MCF 10A (cell line): ENCODE measurements at regions not wholly inside any gene's neighbourhood (a gene's known extent, or its start where the extent isn't known, plus 50 kb on each side); places are given as distances from the start of the nearest gene placed in this dataset.

ENCODE experiments used
- BruUV-seq: library from RNA; stranded (reverse); fragments of 400-500 nt; replicated peaks from 2 replicates; lab custom pipeline; 2021; lab: Mats Ljungman, UMichigan
- CTCF ChIA-PET: fragments of 300-600 bp; sonication (Branson Sonifier 250); formaldehyde crosslinking; extraction: SDS; loops from one replicate; lab custom pipeline; 2021; ENCODE audit warnings: antibody characterized with exemption, inconsistent platforms; lab: Yijun Ruan, JAX
- POLR2A ChIA-PET: fragments of 300-600, 350-650 bp; sonication (Branson Sonifier 250); formaldehyde crosslinking; extraction: SDS; loops from one replicate; lab custom pipeline; 2020; ENCODE audit warnings: antibody characterized with exemption, inconsistent platforms; lab: Yijun Ruan, JAX
- DNase-seq: peaks from one replicate; pipeline ENCODE4 v3.0.0-alpha.2; 2018; ENCODE audit not compliant: unreplicated experiment
- H3K27ac Mint-ChIP-seq: one replicate; pipeline ENCODE4 v1.8.0; 2022; ENCODE audit warnings: mild to moderate bottlenecking, low read depth, mixed read lengths; ENCODE audit not compliant: unreplicated experiment
- H3K27me3 Mint-ChIP-seq: one replicate; pipeline ENCODE4 v1.8.0; 2022; ENCODE audit warnings: mixed read lengths; ENCODE audit not compliant: insufficient read depth, unreplicated experiment
- H3K36me3 Mint-ChIP-seq: one replicate; pipeline ENCODE4 v1.8.0; 2022; ENCODE audit warnings: mild to moderate bottlenecking, moderate library complexity, mixed read lengths; ENCODE audit not compliant: insufficient read depth, unreplicated experiment
- H3K4me1 Mint-ChIP-seq: one replicate; pipeline ENCODE4 v1.8.0; 2022; ENCODE audit warnings: mixed read lengths; ENCODE audit not compliant: insufficient read depth, unreplicated experiment
- H3K4me3 Mint-ChIP-seq: one replicate; pipeline ENCODE4 v1.8.0; 2022; ENCODE audit warnings: mild to moderate bottlenecking, moderate library complexity, mixed read lengths; ENCODE audit not compliant: unreplicated experiment
- H3K9me3 Mint-ChIP-seq: one replicate; pipeline ENCODE4 v1.8.0; 2022; ENCODE audit warnings: mixed read lengths; ENCODE audit not compliant: unreplicated experiment
- CTCF ChIP-seq: fragments of 200-600 bp; IDR thresholded peaks from one replicate; pipeline ENCODE4 v1.8.0; 2022; ENCODE audit warnings: antibody characterized with exemption, mild to moderate bottlenecking; ENCODE audit not compliant: unreplicated experiment
- intact Hi-C: fragments of 100-400 bp; cut with micrococcal nuclease; formaldehyde crosslinking; loops from 2 replicates; pipeline ENCODE4 v1.14.1; 2022

- ChIA-PET POLR2A (no interaction called here), CTCF (no interaction called here)
- Mint-ChIP-seq H3K4me1 (no peaks in the 10 kb centered on the region), H3K4me3 (no peak overlapping the region), H3K27ac (no peak overlapping the region), H3K27me3 (no peaks in the 10 kb centered on the region), H3K36me3 (no peaks in the 10 kb centered on the region), H3K9me3 (no peaks in the 10 kb centered on the region)
- DNase-seq, result no peak
- no TSS peak for BruUV-seq
- intact Hi-C loops, result no loop called here
- no peak for TF ChIP-seq CTCF
Measured at GRCh38 chr14:56738020-56738419, 72.3 kb downstream of the OTX2 start.

DNA sequence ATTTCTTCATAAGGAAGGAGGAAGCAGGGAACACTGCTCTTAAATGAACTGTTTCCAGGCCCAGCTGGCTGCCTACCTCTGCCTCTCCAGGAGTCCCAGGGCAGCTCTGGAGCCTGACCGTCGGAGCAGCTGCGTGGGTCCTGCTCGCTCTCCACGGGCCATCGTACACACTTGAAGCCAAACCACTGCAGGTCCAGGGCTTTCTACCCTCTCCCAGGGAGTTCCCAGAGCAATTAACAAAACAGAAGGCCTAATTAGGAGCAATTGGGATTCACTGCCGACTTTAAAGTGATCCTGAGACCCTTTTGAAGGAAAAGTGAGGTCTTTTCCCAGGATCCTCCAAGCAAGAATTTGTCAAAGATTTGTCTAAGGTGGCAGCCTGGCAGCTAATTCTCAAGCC lies 76.9 kb downstream of the OTX2 start:
- Mint-ChIP-seq H3K27me3 (peaks cover 20% of the 10 kb centered on the region), H3K27ac (no peak overlapping the region), H3K4me1 (no peaks in the 10 kb centered on the region), H3K36me3 (no peaks in the 10 kb centered on the region), H3K4me3 (no peak overlapping the region), H3K9me3 (no peaks in the 10 kb centered on the region)
- TF ChIP-seq CTCF, result no peak
- intact Hi-C loops, result no loop called here
- BruUV-seq, result no TSS peak
- ChIA-PET POLR2A (no interaction called here), CTCF (no interaction called here)
- no peak for DNase-seq

- no TSS peak for BruUV-seq
- H3K27ac Mint-ChIP-seq, result no peak overlapping the region
- no peaks in the 10 kb centered on the region for H3K36me3 Mint-ChIP-seq
- DNase-seq, result no peak
- intact Hi-C loops, result no loop called here
- no peaks in the 10 kb centered on the region for H3K9me3 Mint-ChIP-seq
- H3K4me3 Mint-ChIP-seq, result no peak overlapping the region
- POLR2A ChIA-PET, result no interaction called here
- TF ChIP-seq CTCF, result no peak
- H3K4me1 Mint-ChIP-seq, result no peaks in the 10 kb centered on the region
- CTCF ChIA-PET, result interaction anchor here (1.1 to 1.2 kb wide), 2 partner anchors 14 to 19 kb away, joined by 3 to 4 read pairs; no protein-coding TSS in a partner anchor
- peaks cover 33% of the 10 kb centered on the region for H3K27me3 Mint-ChIP-seq
Measured at GRCh38 chr14:56731187-56731586, 79.1 kb downstream of the OTX2 start.

DNA sequence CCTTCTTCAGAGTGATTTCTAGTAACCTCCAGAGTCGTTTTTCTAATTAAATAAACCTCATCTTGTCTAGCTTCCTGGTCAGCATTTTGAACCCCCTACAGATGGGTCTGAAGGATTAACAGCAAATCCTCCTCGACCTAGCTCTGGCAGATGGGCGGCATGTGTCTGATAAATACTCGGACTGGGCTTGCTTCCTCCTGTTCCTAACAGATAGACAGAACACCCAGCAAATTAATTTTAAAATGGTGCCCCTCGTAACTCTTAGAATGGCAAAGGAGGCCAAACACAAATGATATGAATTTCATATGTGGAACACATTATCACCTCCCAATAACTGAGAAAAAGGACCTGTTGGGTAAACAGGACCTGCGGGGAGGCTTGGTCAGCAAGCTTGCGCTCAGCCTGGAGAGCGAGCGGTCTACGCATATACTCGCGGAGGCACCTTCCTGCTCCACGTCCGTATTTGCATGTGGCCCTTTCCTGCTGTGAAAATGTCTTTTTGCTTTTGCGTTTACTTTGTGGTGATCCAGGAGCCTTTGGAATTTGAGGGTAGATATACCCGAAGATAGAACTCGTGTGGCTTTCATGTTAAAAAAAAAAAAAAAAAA lies 79.6 kb downstream of the OTX2 start:
- Mint-ChIP-seq H3K4me3 (no peak overlapping the region), H3K36me3 (no peaks in the 10 kb centered on the region), H3K27me3 (peaks cover 38% of the 10 kb centered on the region), H3K9me3 (no peaks in the 10 kb centered on the region), H3K27ac (no peak overlapping the region), H3K4me1 (no peaks in the 10 kb centered on the region)
- ChIA-PET CTCF (interaction anchor here (0.7 to 1.1 kb wide), 3 partner anchors 14 to 178 kb away, joined by 3 to 4 read pairs (median 4); no protein-coding TSS in a partner anchor), POLR2A (interaction anchor here (0.6 kb wide), 1 partner anchor 11 kb away, joined by 3 read pairs; no protein-coding TSS in a partner anchor)
- no TSS peak for BruUV-seq
- intact Hi-C loops, result no loop called here
- TF ChIP-seq CTCF, result no peak
- DNase-seq, result no peak
